ENCODE measurements at regions not wholly inside any gene's neighbourhood (a gene's known extent, or its start where the extent isn't known, plus 50 kb on each side); places are given as distances from the start of the nearest gene placed in this dataset.

- no peak for TF ChIP-seq CTCF (IDR thresholded peaks at IDR 0.05; ENCODE audit: low read depth, low read length)
- no peak for TF ChIP-seq POLR2A (IDR thresholded peaks at IDR 0.05; ENCODE audit: extremely low read depth, insufficient read length)
- no peak for TF ChIP-seq MAX (IDR thresholded peaks at IDR 0.05; ENCODE audit: low read depth, low read length)
Observed at GRCh38 chr5:167673942-167674341, 617.5 kb upstream of the WWC1 start.

Data from NB4 (cell line).